ENCODE measurements at regions not wholly inside any gene's neighbourhood (a gene's known extent, or its start where the extent isn't known, plus 50 kb on each side); places are given as distances from the start of the nearest gene placed in this dataset.
"Not testable (repeated sequence)": the region's sequence is repeated elsewhere in the genome, so short reads cannot be mapped to it uniquely, and the experiment has no call there.

- peaks cover 7% of the 10 kb centered on the region for H3K9me3 Mint-ChIP-seq (ENCODE audit: low read depth)
- no peak for DNase-seq (ENCODE audit: low spot score, unreplicated experiment)
- H3K27ac Mint-ChIP-seq, result peak overlapping the region; percentile 30
- H3K4me3 Mint-ChIP-seq (ENCODE audit: low read depth), result no peak overlapping the region
- no peak for TF ChIP-seq CTCF (IDR thresholded peaks at IDR 0.05; ENCODE audit: unreplicated experiment)
- peaks cover 19% of the 10 kb centered on the region for H3K4me1 Mint-ChIP-seq (ENCODE audit: low read depth)
- no peaks in the 10 kb centered on the region for H3K27me3 Mint-ChIP-seq
- H3K36me3 Mint-ChIP-seq (ENCODE audit: insufficient read depth), result no peaks in the 10 kb centered on the region
These were observed 1100.6 kb downstream of the OTOL1 start for GRCh38 chr3:162597226-162597625.

DNA sequence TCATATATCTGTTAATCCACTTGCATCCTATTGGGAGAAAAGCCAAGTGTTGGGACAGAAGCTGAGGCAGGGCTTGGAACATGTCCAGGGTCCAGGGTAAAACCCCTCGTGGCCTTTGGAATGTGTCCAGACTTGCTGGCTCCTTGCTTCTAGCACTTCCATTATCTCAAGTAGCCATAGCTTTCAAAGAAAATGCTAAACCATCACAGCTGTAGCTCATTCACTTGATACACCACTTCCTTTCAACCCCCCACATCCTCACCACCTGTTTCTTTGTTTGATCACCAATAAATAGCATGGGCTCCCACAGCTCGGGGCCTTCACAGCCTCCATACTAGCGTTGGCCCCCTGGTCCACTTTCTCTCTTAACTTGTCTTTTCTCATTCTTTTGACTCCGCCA, 1101.9 kb downstream of the OTOL1 start:
- H3K4me1 Mint-ChIP-seq (ENCODE audit: low read depth), result peaks cover 19% of the 10 kb centered on the region
- not testable (repeated sequence) for H3K36me3 Mint-ChIP-seq (ENCODE audit: insufficient read depth); H3K27me3 Mint-ChIP-seq; DNase-seq (ENCODE audit: low spot score, unreplicated experiment); H3K4me3 Mint-ChIP-seq (ENCODE audit: low read depth); H3K27ac Mint-ChIP-seq
- peaks cover 15% of the 10 kb centered on the region for H3K9me3 Mint-ChIP-seq (ENCODE audit: low read depth)

DNA sequence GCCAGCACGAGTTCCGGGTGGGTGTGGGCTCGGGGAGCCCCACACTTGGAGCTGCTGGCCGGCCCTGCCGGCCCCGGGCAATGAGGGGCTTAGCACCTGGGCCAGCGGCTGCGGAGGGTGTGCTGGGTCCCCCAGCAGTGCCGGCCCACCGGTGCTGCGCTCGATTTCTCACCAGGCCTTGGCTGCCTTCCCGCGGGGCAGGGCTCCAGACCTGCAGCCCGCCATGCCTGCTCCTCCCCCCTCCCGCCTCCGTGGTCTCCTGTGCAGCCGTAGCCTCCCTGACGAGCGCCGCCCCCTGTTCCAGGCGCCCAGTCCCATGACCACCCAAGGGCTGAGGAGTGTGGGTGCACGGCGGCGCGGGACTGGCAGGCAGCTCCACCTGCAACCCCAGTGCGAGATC, 1103.1 kb downstream of the OTOL1 start:
- Mint-ChIP-seq H3K9me3 (ENCODE audit: low read depth) (peaks cover 15% of the 10 kb centered on the region), H3K4me1 (ENCODE audit: low read depth) (peaks cover 19% of the 10 kb centered on the region)
- not testable (repeated sequence) for H3K27ac Mint-ChIP-seq; DNase-seq (ENCODE audit: low spot score, unreplicated experiment); H3K36me3 Mint-ChIP-seq (ENCODE audit: insufficient read depth); H3K27me3 Mint-ChIP-seq; H3K4me3 Mint-ChIP-seq (ENCODE audit: low read depth)

DNA sequence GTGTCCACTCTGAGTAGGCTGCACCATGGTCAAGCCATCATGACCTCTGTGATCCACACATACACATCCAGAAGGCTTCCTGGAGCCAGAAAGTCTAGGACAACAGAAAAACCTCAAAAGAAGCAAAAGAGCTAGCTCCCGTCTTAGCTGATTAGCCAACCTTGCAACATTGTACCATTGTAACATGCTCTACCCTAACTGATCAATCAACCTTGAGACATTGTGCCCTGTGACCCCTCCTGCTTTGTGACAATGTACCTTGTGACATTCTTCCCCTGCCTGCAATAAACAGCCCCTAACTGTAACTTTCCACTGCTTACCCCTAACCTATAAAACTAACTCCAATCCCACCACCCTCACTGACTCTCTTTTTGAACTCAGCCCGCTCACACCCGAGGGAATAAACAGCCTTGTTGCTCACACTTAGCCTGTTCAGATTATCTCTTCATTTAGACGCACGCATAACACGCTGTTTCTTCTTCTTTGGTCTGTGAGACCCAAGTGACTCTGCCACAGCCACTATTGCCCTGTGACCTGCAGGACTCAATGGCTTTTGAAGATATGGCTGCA, 1104.6 kb downstream of the OTOL1 start:
- no peak overlapping the region for H3K27ac Mint-ChIP-seq
- no peak for DNase-seq (ENCODE audit: low spot score, unreplicated experiment)
- peaks cover 22% of the 10 kb centered on the region for H3K9me3 Mint-ChIP-seq (ENCODE audit: low read depth)
- H3K4me3 Mint-ChIP-seq (ENCODE audit: low read depth), result no peak overlapping the region
- H3K4me1 Mint-ChIP-seq (ENCODE audit: low read depth), result peaks cover 19% of the 10 kb centered on the region
- no peak for TF ChIP-seq CTCF (IDR thresholded peaks at IDR 0.05; ENCODE audit: unreplicated experiment)
- H3K36me3 Mint-ChIP-seq (ENCODE audit: insufficient read depth), result no peaks in the 10 kb centered on the region
- no peaks in the 10 kb centered on the region for H3K27me3 Mint-ChIP-seq

GRCh38 chr3:162602619-162603018, 1106.0 kb downstream of the OTOL1 start:
- no peak overlapping the region for H3K27ac Mint-ChIP-seq
- no peaks in the 10 kb centered on the region for H3K27me3 Mint-ChIP-seq
- no peaks in the 10 kb centered on the region for H3K36me3 Mint-ChIP-seq (ENCODE audit: insufficient read depth)
- peaks cover 22% of the 10 kb centered on the region for H3K9me3 Mint-ChIP-seq (ENCODE audit: low read depth)
- no peak for DNase-seq (ENCODE audit: low spot score, unreplicated experiment)
- H3K4me1 Mint-ChIP-seq (ENCODE audit: low read depth), result peaks cover 11% of the 10 kb centered on the region
- no peak overlapping the region for H3K4me3 Mint-ChIP-seq (ENCODE audit: low read depth)
- no peak for TF ChIP-seq CTCF (IDR thresholded peaks at IDR 0.05; ENCODE audit: unreplicated experiment)

- no peaks in the 10 kb centered on the region for H3K27me3 Mint-ChIP-seq
- no peak for DNase-seq (ENCODE audit: low spot score, unreplicated experiment)
- peaks cover 4% of the 10 kb centered on the region for H3K4me1 Mint-ChIP-seq (ENCODE audit: low read depth)
- no peak for TF ChIP-seq CTCF (IDR thresholded peaks at IDR 0.05; ENCODE audit: unreplicated experiment)
- H3K4me3 Mint-ChIP-seq (ENCODE audit: low read depth), result no peak overlapping the region
- peaks cover 15% of the 10 kb centered on the region for H3K9me3 Mint-ChIP-seq (ENCODE audit: low read depth)
- no peak overlapping the region for H3K27ac Mint-ChIP-seq
- H3K36me3 Mint-ChIP-seq (ENCODE audit: insufficient read depth), result no peaks in the 10 kb centered on the region
These were observed 1109.1 kb downstream of the OTOL1 start for GRCh38 chr3:162605651-162606204.

All from progenitor cell of endocrine pancreas (in vitro differentiated cells).